H9 (cell line): ENCODE measurements at regions not wholly inside any gene's neighbourhood (a gene's known extent, or its start where the extent isn't known, plus 50 kb on each side); places are given as distances from the start of the nearest gene placed in this dataset.
A peak's percentile ranks its signal among the peaks of the same experiment; 100 is the strongest.

Experiments used
- DNase-seq: peaks from one replicate; pipeline ENCODE4 v3.0.0-alpha.2; 2017
- H2AFZ ChIP-seq: one replicate; pipeline ENCODE4 v1.6.1; 2013; ENCODE audit warnings: mild to moderate bottlenecking, low read length, control low read depth, moderate library complexity
- H2AK5ac ChIP-seq: 2 replicates; pipeline ENCODE4 v1.6.1; 2013; ENCODE audit warnings: low read length, control low read depth, mixed read lengths; ENCODE audit not compliant: insufficient read length
- H2BK120ac ChIP-seq: one replicate; pipeline ENCODE4 v1.6.1; 2013; ENCODE audit warnings: low read depth, mild to moderate bottlenecking, low read length, control low read depth, inconsistent platforms; ENCODE audit not compliant: poor library complexity, severe bottlenecking
- H2BK12ac ChIP-seq: 2 replicates; pipeline ENCODE4 v1.6.1; 2013; ENCODE audit warnings: low read length, control low read depth, mixed read lengths, low read depth; ENCODE audit not compliant: insufficient read length
- H2BK15ac ChIP-seq: 2 replicates; pipeline ENCODE4 v1.6.1; 2013; ENCODE audit warnings: low read depth, low read length, control low read depth
- H2BK20ac ChIP-seq: one replicate; pipeline ENCODE4 v1.6.1; 2013; ENCODE audit warnings: low read depth, mild to moderate bottlenecking, low read length, control low read depth, inconsistent platforms; ENCODE audit not compliant: poor library complexity, severe bottlenecking
- H2BK5ac ChIP-seq: 2 replicates; pipeline ENCODE4 v1.6.1; 2013; ENCODE audit warnings: low read length, control low read depth, mixed read lengths; ENCODE audit not compliant: insufficient read length
- H3K14ac ChIP-seq: 2 replicates; pipeline ENCODE4 v1.6.1; 2013; ENCODE audit warnings: low read length, control low read depth; ENCODE audit not compliant: insufficient read depth
- H3K18ac ChIP-seq: 2 replicates; pipeline ENCODE4 v1.6.1; 2013; ENCODE audit warnings: low read depth, mild to moderate bottlenecking, mixed read lengths, low read length, control low read depth; ENCODE audit not compliant: insufficient read length
- H3K23ac ChIP-seq: 2 replicates; pipeline ENCODE4 v1.6.1; 2013; ENCODE audit warnings: low read length, control low read depth, mixed read lengths, low read depth; ENCODE audit not compliant: insufficient read length
- H3K23me2 ChIP-seq: 2 replicates; pipeline ENCODE4 v1.6.1; 2013; ENCODE audit warnings: low read depth, mild to moderate bottlenecking, mixed read lengths, low read length, control low read depth; ENCODE audit not compliant: insufficient read length, poor library complexity, severe bottlenecking
- H3K27ac ChIP-seq: 2 replicates; pipeline ENCODE4 v1.5.1; 2013; ENCODE audit warnings: low read length, control low read depth, mixed read lengths, low read depth; ENCODE audit not compliant: insufficient read length
- H3K27me3 ChIP-seq: 2 replicates; pipeline ENCODE4 v1.6.1; 2013; ENCODE audit warnings: low read length, control low read depth, inconsistent platforms; ENCODE audit not compliant: insufficient read depth
- H3K4ac ChIP-seq: 2 replicates; pipeline ENCODE4 v1.6.1; 2013; ENCODE audit warnings: low read depth, mild to moderate bottlenecking, control low read depth, inconsistent platforms, low read length, moderate library complexity
- H3K4me1 ChIP-seq: 2 replicates; pipeline ENCODE4 v1.6.1; 2013; ENCODE audit warnings: low read length, control low read depth, inconsistent platforms; ENCODE audit not compliant: insufficient read depth
- H3K4me2 ChIP-seq: 2 replicates; pipeline ENCODE4 v1.6.1; 2013; ENCODE audit warnings: low read length, control low read depth, mixed read lengths; ENCODE audit not compliant: insufficient read length, insufficient read depth
- H3K56ac ChIP-seq: 2 replicates; pipeline ENCODE4 v1.6.1; 2013; ENCODE audit warnings: low read depth, mild to moderate bottlenecking, mixed read lengths, low read length, control low read depth; ENCODE audit not compliant: insufficient read length
- H3K79me1 ChIP-seq: 2 replicates; pipeline ENCODE4 v1.6.1; 2013; ENCODE audit warnings: low read depth, mild to moderate bottlenecking, moderate library complexity, low read length, control low read depth, inconsistent platforms; ENCODE audit not compliant: insufficient read depth, poor library complexity, severe bottlenecking
- H3K79me2 ChIP-seq: 2 replicates; pipeline ENCODE4 v1.6.1; 2013; ENCODE audit warnings: low read length, control low read depth, inconsistent platforms; ENCODE audit not compliant: insufficient read depth
- H3K9ac ChIP-seq: 2 replicates; pipeline ENCODE4 v1.6.1; 2013; ENCODE audit warnings: low read length, control low read depth, mixed read lengths; ENCODE audit not compliant: insufficient read length; ENCODE audit errors: extremely low read depth
- H3K9me3 ChIP-seq: one replicate; pipeline ENCODE4 v1.6.1; 2013; ENCODE audit warnings: low read depth, low read length, inconsistent platforms; ENCODE audit not compliant: control insufficient read depth
- H3T11ph ChIP-seq: one replicate; pipeline ENCODE4 v1.6.1; 2013; ENCODE audit warnings: mild to moderate bottlenecking, low read length, control low read depth, inconsistent platforms
- H4K20me1 ChIP-seq: one replicate; pipeline ENCODE4 v1.6.1; 2013; ENCODE audit not compliant: control insufficient read depth, insufficient read length, insufficient read depth
- H4K5ac ChIP-seq: 2 replicates; pipeline ENCODE4 v1.6.1; 2013; ENCODE audit warnings: low read depth, mild to moderate bottlenecking, mixed read lengths, low read length, control low read depth; ENCODE audit not compliant: insufficient read length
- H4K8ac ChIP-seq: replicated peaks from 2 replicates; pipeline ENCODE4 v1.6.1; 2013; ENCODE audit warnings: low read length, control low read depth, mixed read lengths, low read depth; ENCODE audit not compliant: insufficient read length
- H4K91ac ChIP-seq: 2 replicates; pipeline ENCODE4 v1.6.1; 2013; ENCODE audit warnings: low read depth, mild to moderate bottlenecking, moderate library complexity, mixed read lengths, low read length, control low read depth; ENCODE audit not compliant: insufficient read length
- H3K27ac Mint-ChIP-seq, 3 experiments: 2 replicates in 2 of 3; 3 replicates in 1 of 3; pipeline ENCODE4 v1.8.0; 2020 to 2021; ENCODE audit warnings: mixed read lengths in 3 of 3, mild to moderate bottlenecking in 1 of 3, moderate library complexity in 1 of 3
- H3K27me3 Mint-ChIP-seq: 2 replicates; pipeline ENCODE4 v1.8.0; 2021; ENCODE audit warnings: low read depth, mild to moderate bottlenecking, moderate library complexity, mixed read lengths
- H3K36me3 Mint-ChIP-seq, 3 experiments: 2 replicates in 2 of 3; 3 replicates in 1 of 3; pipeline ENCODE4 v1.8.0; 2020 to 2021; ENCODE audit warnings: low read depth in 3 of 3, mixed read lengths in 3 of 3; ENCODE audit not compliant: insufficient read depth in 1 of 3
- H3K4me1 Mint-ChIP-seq, 2 experiments: 2 replicates each; pipeline ENCODE4 v1.8.0; 2020; ENCODE audit warnings: mixed read lengths in 2 of 2
- H3K4me3 Mint-ChIP-seq, 2 experiments: 2 replicates in 1 of 2; 3 replicates in 1 of 2; pipeline ENCODE4 v1.8.0; 2020 to 2021; ENCODE audit warnings: mild to moderate bottlenecking in 2 of 2, mixed read lengths in 2 of 2, moderate library complexity in 1 of 2
- H3K9me3 Mint-ChIP-seq, 2 experiments: 2 replicates in 1 of 2; 3 replicates in 1 of 2; pipeline ENCODE4 v1.8.0; 2020; ENCODE audit warnings: mild to moderate bottlenecking in 2 of 2, mixed read lengths in 2 of 2, moderate library complexity in 1 of 2
- CTCF ChIP-seq: fragments of 200-600 bp; sonication (generic); conservative IDR thresholded peaks from 3 replicates; pipeline ENCODE4 v1.8.0; 2021; ENCODE audit warnings: antibody characterized with exemption, mild to moderate bottlenecking
- WGBS: extraction: QIAGEN DNeasy Blood & Tissue Kit; methylation state at CpG from one replicate; pipeline ENCODE4 v1.1.7; 2013; ENCODE audit warnings: missing lambda C conversion rate, low lambda C conversion rate, mixed read lengths; ENCODE audit not compliant: insufficient read length; ENCODE audit errors: extremely low coverage; 5-methylcytosine and 5-hydroxymethylcytosine counted together

- Histone ChIP-seq H2AFZ (no peak overlapping the region), H2BK120ac (no peak overlapping the region), H3K4me2 (no peak overlapping the region), H2BK5ac (no peak overlapping the region), H2BK12ac (no peak overlapping the region), H4K8ac (no peak overlapping the region), H3K18ac (no peak overlapping the region), H3T11ph (no peak overlapping the region), H2BK15ac (no peak overlapping the region), H3K23ac (no peak overlapping the region), H2AK5ac (no peak overlapping the region), H3K56ac (no peak overlapping the region), H4K91ac (no peak overlapping the region), H3K9me3 (no peaks in the 10 kb centered on the region), H4K5ac (no peak overlapping the region), H3K27me3 (0 out of 2 replicates have a peak, but pooled peaks cover 1% of the 10 kb centered on the region), H3K79me2 (no peaks in the 10 kb centered on the region), H2BK20ac (no peak overlapping the region), H3K79me1 (no peaks in the 10 kb centered on the region), H3K27ac (no peak overlapping the region), H3K4ac (no peak overlapping the region), H4K20me1 (no peaks in the 10 kb centered on the region), H3K23me2 (no peaks in the 10 kb centered on the region), H3K9ac (no peak overlapping the region), H3K14ac (no peak overlapping the region), H3K4me1 (0 out of 2 replicates have a peak, but pooled peaks cover 8% of the 10 kb centered on the region)
- Mint-ChIP-seq H3K4me1 (peaks cover 18 to 37% of the 10 kb centered on the region in 2 experiments), H3K4me3 (no peak overlapping the region), H3K36me3 (no peaks in the 10 kb centered on the region), H3K27ac (no peak overlapping the region; a peak in 1 of 7 replicates), H3K27me3 (no peaks in the 10 kb centered on the region; the same call in 1 of the 2 replicates), H3K9me3 (no peaks in the 10 kb centered on the region)
- TF ChIP-seq CTCF: 0 out of 3 replicates have a peak, but pooled peaks have one; percentile 18
- no peak for DNase-seq
- WGBS: no CpG with 5 or more reads among the region's 6 CpGs
Observed at GRCh38 chr3:64360280-64360679, 135.0 kb upstream of the PRICKLE2 start.
